Tibial artery (tissue), 4 donors: ENCODE measurements at regions not wholly inside any gene's neighbourhood (a gene's known extent, or its start where the extent isn't known, plus 50 kb on each side); places are given as distances from the start of the nearest gene placed in this dataset.

ENCODE experiments used
- DNase-seq, 2 donors: peaks; one replicate each; pipeline ENCODE4 v3.0.0-alpha.2; 2019
- H3K27ac ChIP-seq, 2 donors: fragments of 200-600 bp; sonication (generic) in 1 of 2; 1 replicate in 1 of 2; 2 replicates in 1 of 2; pipeline ENCODE4 v1.5.1; 2018 to 2019; ENCODE audit warnings: mild to moderate bottlenecking in 1 of 2
- H3K27me3 ChIP-seq, 2 donors: fragments of 200-600 bp; sonication (generic) in 1 of 2; one replicate each; pipeline versions ENCODE4 v1.5.1 to v1.6.0; 2016 to 2019
- H3K36me3 ChIP-seq, 3 donors: fragments of 200-600 bp; sonication (generic) in 2 of 3; one replicate each; pipeline ENCODE4 v1.5.1; 2016 to 2019; ENCODE audit warnings: mild to moderate bottlenecking in 2 of 3
- H3K4me1 ChIP-seq, 4 donors: fragments of 200-600 bp; sonication (generic) in 2 of 4; 1 replicate in 3 of 4; 2 replicates in 1 of 4; pipeline ENCODE4 v1.5.1; 2016 to 2019
- H3K4me3 ChIP-seq, 2 donors: fragments of 200-600 bp; sonication (generic) in 1 of 2; 1 replicate in 1 of 2; 2 replicates in 1 of 2; pipeline ENCODE4 v1.5.1; 2018 to 2019; ENCODE audit warnings: mild to moderate bottlenecking in 2 of 2
- H3K9me3 ChIP-seq, 3 donors: fragments of 200-600 bp; sonication (generic) in 1 of 3; one replicate each; pipeline ENCODE4 v1.5.1; 2016 to 2019
- CTCF ChIP-seq, 2 experiments: fragments of 200-600 bp in 1 of 2; fragments of 450-650 bp in 1 of 2; IDR thresholded peaks; one replicate each; pipeline ENCODE4 v1.5.1; 2017 to 2019; ENCODE audit warnings: antibody characterized with exemption in 2 of 2, mild to moderate bottlenecking in 1 of 2, moderate library complexity in 1 of 2
- intact Hi-C: fragments of 100-400 bp; cut with DNase I; formaldehyde crosslinking; loops from one replicate; pipeline ENCODE4 v1.15.0; 2023; ENCODE audit warnings: low total_unique reads

GRCh38 chr14:45906257-45906656 is 653.3 kb upstream of the MIS18BP1 start:
- H3K9me3 ChIP-seq: peaks cover 0 to 12% (median 4%) of the 10 kb centered on the region in 3 donors
- H3K4me1 ChIP-seq: no peaks in the 10 kb centered on the region
- H3K4me3 ChIP-seq: no peak overlapping the region
- intact Hi-C loops: no loop called here
- no peak for TF ChIP-seq CTCF (IDR thresholded peaks at IDR 0.05)
- H3K27me3 ChIP-seq: no peaks in the 10 kb centered on the region
- H3K27ac ChIP-seq: no peak overlapping the region
- DNase-seq: no peak
- no peaks in the 10 kb centered on the region for H3K36me3 ChIP-seq

GRCh38 chr14:45905672-45906071 is 652.7 kb upstream of the MIS18BP1 start:
- no peak for TF ChIP-seq CTCF (IDR thresholded peaks at IDR 0.05)

GRCh38 chr14:45904314-45904713 is 651.3 kb upstream of the MIS18BP1 start:
- Histone ChIP-seq H3K4me3 (no peak overlapping the region), H3K27ac (no peak overlapping the region), H3K27me3 (no peaks in the 10 kb centered on the region), H3K36me3 (no peaks in the 10 kb centered on the region), H3K9me3 (no peaks in the 10 kb centered on the region), H3K4me1 (no peaks in the 10 kb centered on the region)
- TF ChIP-seq CTCF (IDR thresholded peaks at IDR 0.05): no peak
- intact Hi-C loops: no loop called here
- DNase-seq: no peak

More at GRCh38 chr14:45905672-45906071, 652.7 kb upstream of the MIS18BP1 start:
- Histone ChIP-seq H3K4me1 (no peaks in the 10 kb centered on the region), H3K4me3 (no peak overlapping the region), H3K9me3 (peaks cover 0 to 11% (median 4%) of the 10 kb centered on the region in 3 donors), H3K27me3 (no peaks in the 10 kb centered on the region), H3K36me3 (no peaks in the 10 kb centered on the region), H3K27ac (no peak overlapping the region)
- intact Hi-C loops: no loop called here
- no peak for DNase-seq

GRCh38 chr14:45902241-45902640 is 649.2 kb upstream of the MIS18BP1 start:
- no peaks in the 10 kb centered on the region for H3K36me3 ChIP-seq
- H3K4me3 ChIP-seq: no peak overlapping the region
- intact Hi-C loops: no loop called here
- no peak overlapping the region for H3K27ac ChIP-seq
- TF ChIP-seq CTCF (IDR thresholded peaks at IDR 0.05): no peak
- H3K4me1 ChIP-seq: no peaks in the 10 kb centered on the region
- no peaks in the 10 kb centered on the region for H3K9me3 ChIP-seq
- DNase-seq: no peak
- no peaks in the 10 kb centered on the region for H3K27me3 ChIP-seq

GRCh38 chr14:45897439-45897838 is 644.4 kb upstream of the MIS18BP1 start:
- DNase-seq: no peak
- Histone ChIP-seq H3K27ac (no peak overlapping the region), H3K27me3 (no peaks in the 10 kb centered on the region), H3K9me3 (no peaks in the 10 kb centered on the region), H3K4me3 (no peak overlapping the region), H3K4me1 (no peaks in the 10 kb centered on the region), H3K36me3 (no peaks in the 10 kb centered on the region)
- intact Hi-C loops: no loop called here
- TF ChIP-seq CTCF (IDR thresholded peaks at IDR 0.05): no peak

GRCh38 chr14:45893127-45893526 is 640.1 kb upstream of the MIS18BP1 start:
- Histone ChIP-seq H3K4me1 (no peaks in the 10 kb centered on the region), H3K4me3 (no peak overlapping the region), H3K36me3 (no peaks in the 10 kb centered on the region), H3K9me3 (no peaks in the 10 kb centered on the region), H3K27me3 (no peaks in the 10 kb centered on the region), H3K27ac (no peak overlapping the region)
- no peak for TF ChIP-seq CTCF (IDR thresholded peaks at IDR 0.05)
- intact Hi-C loops: no loop called here
- DNase-seq: no peak
